ENCODE measurements at regions not wholly inside any gene's neighbourhood (a gene's known extent, or its start where the extent isn't known, plus 50 kb on each side); places are given as distances from the start of the nearest gene placed in this dataset.

DNA sequence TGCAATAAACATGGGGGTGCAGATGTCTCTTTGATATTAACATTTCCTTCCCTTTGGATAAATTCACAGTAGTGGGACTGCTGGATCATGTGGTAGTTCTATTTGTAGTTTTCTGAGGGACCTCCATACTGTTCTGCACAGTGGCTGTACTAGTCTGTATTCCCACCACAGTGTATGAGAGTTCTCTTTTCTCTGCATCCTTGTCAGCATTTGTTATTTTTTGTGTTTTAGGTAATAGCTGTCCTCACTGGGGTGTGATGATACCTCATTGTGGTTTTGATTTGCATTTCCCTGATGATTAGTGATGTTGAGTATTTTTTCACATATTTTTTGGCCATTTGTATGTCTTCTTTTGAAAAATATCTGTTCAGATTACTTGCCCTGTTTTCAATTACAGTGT is 562.5 kb downstream of the CSNK1G3 start:
- ATAC-seq, result no peak
- TF ChIP-seq TCF4 (CRISPR knock-in tag; IDR thresholded peaks at IDR 0.05; ENCODE audit: borderline replicate concordance) (no peak), RARB (CRISPR knock-in tag; IDR thresholded peaks at IDR 0.05) (no peak), BACH2 (CRISPR knock-in tag; IDR thresholded peaks at IDR 0.05; ENCODE audit: borderline replicate concordance) (no peak), PPARA (CRISPR knock-in tag; IDR thresholded peaks at IDR 0.05; ENCODE audit: borderline replicate concordance) (no peak), OSR1 (CRISPR knock-in tag; IDR thresholded peaks at IDR 0.05) (no peak), SNAI2 (CRISPR knock-in tag; IDR thresholded peaks at IDR 0.05) (no peak), ZNF565 (CRISPR knock-in tag; conservative IDR thresholded peaks at IDR 0.05; ENCODE audit: low read depth) (no peak), ZNF8 (CRISPR knock-in tag; IDR thresholded peaks at IDR 0.05) (no peak), ESRRG (CRISPR knock-in tag; IDR thresholded peaks at IDR 0.05) (no peak), TOX (CRISPR knock-in tag; IDR thresholded peaks at IDR 0.05; ENCODE audit: borderline replicate concordance) (no peak)
- TF ChIP-seq, protein P1, sequence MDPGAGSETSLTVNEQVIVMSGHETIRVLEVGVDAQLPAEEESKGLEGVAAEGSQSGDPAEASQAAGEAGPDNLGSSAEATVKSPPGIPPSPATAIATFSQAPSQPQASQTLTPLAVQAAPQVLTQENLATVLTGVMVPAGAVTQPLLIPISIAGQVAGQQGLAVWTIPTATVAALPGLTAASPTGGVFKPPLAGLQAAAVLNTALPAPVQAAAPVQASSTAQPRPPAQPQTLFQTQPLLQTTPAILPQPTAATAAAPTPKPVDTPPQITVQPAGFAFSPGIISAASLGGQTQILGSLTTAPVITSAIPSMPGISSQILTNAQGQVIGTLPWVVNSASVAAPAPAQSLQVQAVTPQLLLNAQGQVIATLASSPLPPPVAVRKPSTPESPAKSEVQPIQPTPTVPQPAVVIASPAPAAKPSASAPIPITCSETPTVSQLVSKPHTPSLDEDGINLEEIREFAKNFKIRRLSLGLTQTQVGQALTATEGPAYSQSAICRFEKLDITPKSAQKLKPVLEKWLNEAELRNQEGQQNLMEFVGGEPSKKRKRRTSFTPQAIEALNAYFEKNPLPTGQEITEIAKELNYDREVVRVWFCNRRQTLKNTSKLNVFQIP (CRISPR knock-in tag; IDR thresholded peaks at IDR 0.05; ENCODE audit: borderline replicate concordance, low read depth), result no peak
- TF ChIP-seq, protein P2, sequence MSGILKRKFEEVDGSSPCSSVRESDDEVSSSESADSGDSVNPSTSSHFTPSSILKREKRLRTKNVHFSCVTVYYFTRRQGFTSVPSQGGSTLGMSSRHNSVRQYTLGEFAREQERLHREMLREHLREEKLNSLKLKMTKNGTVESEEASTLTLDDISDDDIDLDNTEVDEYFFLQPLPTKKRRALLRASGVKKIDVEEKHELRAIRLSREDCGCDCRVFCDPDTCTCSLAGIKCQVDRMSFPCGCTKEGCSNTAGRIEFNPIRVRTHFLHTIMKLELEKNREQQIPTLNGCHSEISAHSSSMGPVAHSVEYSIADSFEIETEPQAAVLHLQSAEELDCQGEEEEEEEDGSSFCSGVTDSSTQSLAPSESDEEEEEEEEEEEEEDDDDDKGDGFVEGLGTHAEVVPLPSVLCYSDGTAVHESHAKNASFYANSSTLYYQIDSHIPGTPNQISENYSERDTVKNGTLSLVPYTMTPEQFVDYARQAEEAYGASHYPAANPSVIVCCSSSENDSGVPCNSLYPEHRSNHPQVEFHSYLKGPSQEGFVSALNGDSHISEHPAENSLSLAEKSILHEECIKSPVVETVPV (CRISPR knock-in tag; IDR thresholded peaks at IDR 0.05), result no peak
- TF ChIP-seq, protein P3, sequence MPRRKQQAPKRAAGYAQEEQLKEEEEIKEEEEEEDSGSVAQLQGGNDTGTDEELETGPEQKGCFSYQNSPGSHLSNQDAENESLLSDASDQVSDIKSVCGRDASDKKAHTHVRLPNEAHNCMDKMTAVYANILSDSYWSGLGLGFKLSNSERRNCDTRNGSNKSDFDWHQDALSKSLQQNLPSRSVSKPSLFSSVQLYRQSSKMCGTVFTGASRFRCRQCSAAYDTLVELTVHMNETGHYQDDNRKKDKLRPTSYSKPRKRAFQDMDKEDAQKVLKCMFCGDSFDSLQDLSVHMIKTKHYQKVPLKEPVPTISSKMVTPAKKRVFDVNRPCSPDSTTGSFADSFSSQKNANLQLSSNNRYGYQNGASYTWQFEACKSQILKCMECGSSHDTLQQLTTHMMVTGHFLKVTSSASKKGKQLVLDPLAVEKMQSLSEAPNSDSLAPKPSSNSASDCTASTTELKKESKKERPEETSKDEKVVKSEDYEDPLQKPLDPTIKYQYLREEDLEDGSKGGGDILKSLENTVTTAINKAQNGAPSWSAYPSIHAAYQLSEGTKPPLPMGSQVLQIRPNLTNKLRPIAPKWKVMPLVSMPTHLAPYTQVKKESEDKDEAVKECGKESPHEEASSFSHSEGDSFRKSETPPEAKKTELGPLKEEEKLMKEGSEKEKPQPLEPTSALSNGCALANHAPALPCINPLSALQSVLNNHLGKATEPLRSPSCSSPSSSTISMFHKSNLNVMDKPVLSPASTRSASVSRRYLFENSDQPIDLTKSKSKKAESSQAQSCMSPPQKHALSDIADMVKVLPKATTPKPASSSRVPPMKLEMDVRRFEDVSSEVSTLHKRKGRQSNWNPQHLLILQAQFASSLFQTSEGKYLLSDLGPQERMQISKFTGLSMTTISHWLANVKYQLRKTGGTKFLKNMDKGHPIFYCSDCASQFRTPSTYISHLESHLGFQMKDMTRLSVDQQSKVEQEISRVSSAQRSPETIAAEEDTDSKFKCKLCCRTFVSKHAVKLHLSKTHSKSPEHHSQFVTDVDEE (CRISPR knock-in tag; IDR thresholded peaks at IDR 0.05), result no peak

DNA sequence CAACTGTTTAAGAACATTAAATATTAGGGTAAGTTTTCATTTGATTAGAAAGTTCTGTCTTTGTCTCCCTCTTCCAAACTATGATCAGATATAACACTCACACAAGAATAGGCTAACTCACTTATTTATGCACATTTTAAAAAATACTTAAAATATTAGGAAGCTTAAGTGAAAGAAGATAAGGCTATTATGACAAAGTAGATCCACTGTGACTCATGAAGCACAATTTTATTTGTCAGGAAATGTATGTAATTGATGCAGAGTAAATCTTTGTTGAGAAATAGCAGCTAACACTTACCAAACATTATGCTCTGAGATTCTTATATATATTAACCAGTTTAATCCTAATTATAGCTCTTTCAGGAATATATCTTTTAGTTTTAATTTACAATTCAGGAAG is 560.6 kb downstream of the CSNK1G3 start:
- no peak for ATAC-seq
- TF ChIP-seq, protein P3 (CRISPR knock-in tag; IDR thresholded peaks at IDR 0.05), result no peak
- TF ChIP-seq, protein P4, sequence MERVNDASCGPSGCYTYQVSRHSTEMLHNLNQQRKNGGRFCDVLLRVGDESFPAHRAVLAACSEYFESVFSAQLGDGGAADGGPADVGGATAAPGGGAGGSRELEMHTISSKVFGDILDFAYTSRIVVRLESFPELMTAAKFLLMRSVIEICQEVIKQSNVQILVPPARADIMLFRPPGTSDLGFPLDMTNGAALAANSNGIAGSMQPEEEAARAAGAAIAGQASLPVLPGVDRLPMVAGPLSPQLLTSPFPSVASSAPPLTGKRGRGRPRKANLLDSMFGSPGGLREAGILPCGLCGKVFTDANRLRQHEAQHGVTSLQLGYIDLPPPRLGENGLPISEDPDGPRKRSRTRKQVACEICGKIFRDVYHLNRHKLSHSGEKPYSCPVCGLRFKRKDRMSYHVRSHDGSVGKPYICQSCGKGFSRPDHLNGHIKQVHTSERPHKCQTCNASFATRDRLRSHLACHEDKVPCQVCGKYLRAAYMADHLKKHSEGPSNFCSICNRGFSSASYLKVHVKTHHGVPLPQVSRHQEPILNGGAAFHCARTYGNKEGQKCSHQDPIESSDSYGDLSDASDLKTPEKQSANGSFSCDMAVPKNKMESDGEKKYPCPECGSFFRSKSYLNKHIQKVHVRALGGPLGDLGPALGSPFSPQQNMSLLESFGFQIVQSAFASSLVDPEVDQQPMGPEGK (CRISPR knock-in tag; IDR thresholded peaks at IDR 0.05; ENCODE audit: borderline replicate concordance), result no peak
- no peak for TF ChIP-seq ISL1 (CRISPR knock-in tag; IDR thresholded peaks at IDR 0.05)
- TF ChIP-seq, protein P5, sequence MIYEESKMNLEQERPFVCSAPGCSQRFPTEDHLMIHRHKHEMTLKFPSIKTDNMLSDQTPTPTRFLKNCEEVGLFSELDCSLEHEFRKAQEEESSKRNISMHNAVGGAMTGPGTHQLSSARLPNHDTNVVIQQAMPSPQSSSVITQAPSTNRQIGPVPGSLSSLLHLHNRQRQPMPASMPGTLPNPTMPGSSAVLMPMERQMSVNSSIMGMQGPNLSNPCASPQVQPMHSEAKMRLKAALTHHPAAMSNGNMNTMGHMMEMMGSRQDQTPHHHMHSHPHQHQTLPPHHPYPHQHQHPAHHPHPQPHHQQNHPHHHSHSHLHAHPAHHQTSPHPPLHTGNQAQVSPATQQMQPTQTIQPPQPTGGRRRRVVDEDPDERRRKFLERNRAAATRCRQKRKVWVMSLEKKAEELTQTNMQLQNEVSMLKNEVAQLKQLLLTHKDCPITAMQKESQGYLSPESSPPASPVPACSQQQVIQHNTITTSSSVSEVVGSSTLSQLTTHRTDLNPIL (CRISPR knock-in tag; IDR thresholded peaks at IDR 0.05; ENCODE audit: low read depth), result no peak
- TF ChIP-seq ZNF565 (CRISPR knock-in tag; conservative IDR thresholded peaks at IDR 0.05; ENCODE audit: low read depth), result no peak
- TF ChIP-seq, protein P2 (CRISPR knock-in tag; IDR thresholded peaks at IDR 0.05), result no peak
- no peak for TF ChIP-seq PPARA (CRISPR knock-in tag; IDR thresholded peaks at IDR 0.05; ENCODE audit: borderline replicate concordance)
- no peak for TF ChIP-seq BACH2 (CRISPR knock-in tag; IDR thresholded peaks at IDR 0.05; ENCODE audit: borderline replicate concordance)
- no peak for TF ChIP-seq TCF4 (CRISPR knock-in tag; IDR thresholded peaks at IDR 0.05; ENCODE audit: borderline replicate concordance)
- TF ChIP-seq TOX (CRISPR knock-in tag; IDR thresholded peaks at IDR 0.05; ENCODE audit: borderline replicate concordance), result no peak
- no peak for TF ChIP-seq SNAI2 (CRISPR knock-in tag; IDR thresholded peaks at IDR 0.05)
- TF ChIP-seq ARNTL (CRISPR knock-in tag; IDR thresholded peaks at IDR 0.05; ENCODE audit: borderline replicate concordance, low read depth), result no peak
- no peak for TF ChIP-seq RARB (CRISPR knock-in tag; IDR thresholded peaks at IDR 0.05)
- TF ChIP-seq ZFP30 (CRISPR knock-in tag; IDR thresholded peaks at IDR 0.05), result no peak
- no peak for TF ChIP-seq ZNF70 (CRISPR knock-in tag; IDR thresholded peaks at IDR 0.05)
